Natural killer cell (primary cell): ENCODE measurements at regions not wholly inside any gene's neighbourhood (a gene's known extent, or its start where the extent isn't known, plus 50 kb on each side); places are given as distances from the start of the nearest gene placed in this dataset.

Source experiments
- ATAC-seq, 3 donors: fragments of 150-1000 bp in 2 of 3; fragments of 200-7000 bp in 1 of 3; cut with Tn5 transposase; 1 replicate in 1 of 3; 2 replicates in 2 of 3; pipeline ENCODE4 v1.10.0; 2021; ENCODE audit warnings: mild to moderate bottlenecking in 2 of 3, moderate library complexity in 2 of 3
- DNase-seq, 2 donors: peaks; one replicate each; pipeline versions ENCODE4 v3.0.0 to v3.0.0-alpha.2; 2013 to 2021; ENCODE audit warnings: mixed read lengths in 1 of 2
- H3K27ac ChIP-seq: one replicate; pipeline ENCODE4 v1.5.1; 2013; ENCODE audit warnings: mild to moderate bottlenecking, low read length
- H3K27me3 ChIP-seq: one replicate; pipeline ENCODE4 v1.6.1; 2013; ENCODE audit warnings: low read length; ENCODE audit not compliant: control insufficient read depth, insufficient read depth
- H3K36me3 ChIP-seq: one replicate; pipeline ENCODE4 v1.6.1; 2013; ENCODE audit warnings: low read length; ENCODE audit not compliant: control insufficient read depth, insufficient read depth
- H3K4me1 ChIP-seq: one replicate; pipeline ENCODE4 v1.6.1; 2013; ENCODE audit warnings: low read length; ENCODE audit not compliant: control insufficient read depth, insufficient read depth
- H3K4me3 ChIP-seq: one replicate; pipeline ENCODE4 v1.5.1; 2013; ENCODE audit warnings: low read length
- H3K9me3 ChIP-seq: one replicate; pipeline ENCODE4 v1.6.1; 2013; ENCODE audit warnings: low read length; ENCODE audit not compliant: control insufficient read depth, insufficient read depth
- H3K27ac Mint-ChIP-seq, 2 donors: one replicate each; pipeline ENCODE4 v1.8.0; 2022; ENCODE audit warnings: mild to moderate bottlenecking in 2 of 2, mixed read lengths in 2 of 2, moderate library complexity in 1 of 2
- H3K27me3 Mint-ChIP-seq, 2 donors: one replicate each; pipeline ENCODE4 v1.8.0; 2022; ENCODE audit warnings: low read depth in 2 of 2, mixed read lengths in 2 of 2
- H3K36me3 Mint-ChIP-seq: one replicate; pipeline ENCODE4 v1.8.0; 2022; ENCODE audit warnings: mixed read lengths
- H3K4me1 Mint-ChIP-seq, 2 donors: one replicate each; pipeline ENCODE4 v1.8.0; 2022; ENCODE audit warnings: mixed read lengths in 2 of 2
- H3K4me3 Mint-ChIP-seq: one replicate; pipeline ENCODE4 v1.8.0; 2022; ENCODE audit warnings: mild to moderate bottlenecking, moderate library complexity, mixed read lengths
- H3K9me3 Mint-ChIP-seq, 2 donors: one replicate each; pipeline ENCODE4 v1.8.0; 2022; ENCODE audit warnings: mixed read lengths in 2 of 2
- CTCF ChIP-seq: fragments of 200-600 bp; IDR thresholded peaks from one replicate; pipeline ENCODE4 v1.8.0; 2022; ENCODE audit warnings: antibody characterized with exemption
- WGBS: methylation state at CpG from one replicate; pipeline ENCODE4 v1.1.7; 2013; ENCODE audit warnings: missing lambda C conversion rate; ENCODE audit not compliant: insufficient coverage; 5-methylcytosine and 5-hydroxymethylcytosine counted together
- intact Hi-C: fragments of 100-400 bp; cut with micrococcal nuclease; formaldehyde crosslinking; loops from one replicate; pipeline ENCODE4 v1.14.2; 2022

GRCh38 chr2:74747411-74748080, 86.4 kb upstream of the HK2 start:
- Mint-ChIP-seq H3K27ac (no peak overlapping the region), H3K27me3 (peaks cover 8 to 16% of the 10 kb centered on the region in 2 donors), H3K36me3 (no peaks in the 10 kb centered on the region), H3K9me3 (no peaks in the 10 kb centered on the region), H3K4me3 (no peak overlapping the region), H3K4me1 (no peaks in the 10 kb centered on the region)
- no peak for TF ChIP-seq CTCF
- H3K9me3 ChIP-seq = no peaks in the 10 kb centered on the region
- no peaks in the 10 kb centered on the region for H3K4me1 ChIP-seq
- H3K36me3 ChIP-seq = no peaks in the 10 kb centered on the region
- 75% methylated on average over 7 of the region's 7 CpGs for WGBS
- H3K27ac ChIP-seq = no peak overlapping the region
- H3K27me3 ChIP-seq = no peaks in the 10 kb centered on the region
- intact Hi-C loops = no loop called here
- DNase-seq (no peak), ATAC-seq (no peak)
- no peak overlapping the region for H3K4me3 ChIP-seq

GRCh38 chr2:74748665-74749064, 85.3 kb upstream of the HK2 start:
- Mint-ChIP-seq H3K4me3 (no peak overlapping the region), H3K4me1 (no peaks in the 10 kb centered on the region), H3K36me3 (no peaks in the 10 kb centered on the region), H3K27me3 (peaks cover 8 to 16% of the 10 kb centered on the region in 2 donors), H3K9me3 (no peaks in the 10 kb centered on the region), H3K27ac (no peak overlapping the region)
- DNase-seq (no peak), ATAC-seq (no peak)
- no peaks in the 10 kb centered on the region for H3K27me3 ChIP-seq
- no peaks in the 10 kb centered on the region for H3K4me1 ChIP-seq
- TF ChIP-seq CTCF = no peak
- H3K9me3 ChIP-seq = no peaks in the 10 kb centered on the region
- intact Hi-C loops = no loop called here
- 92% methylated on average over 2 of the region's 3 CpGs for WGBS
- no peaks in the 10 kb centered on the region for H3K36me3 ChIP-seq
- H3K4me3 ChIP-seq = no peak overlapping the region
- no peak overlapping the region for H3K27ac ChIP-seq

- intact Hi-C loops = no loop called here
- no peaks in the 10 kb centered on the region for H3K9me3 ChIP-seq
- 76% methylated on average over 3 of the region's 3 CpGs for WGBS
- no peaks in the 10 kb centered on the region for H3K27me3 ChIP-seq
- H3K36me3 Mint-ChIP-seq = no peaks in the 10 kb centered on the region
- H3K27ac ChIP-seq = no peak overlapping the region
- H3K4me3 ChIP-seq = no peak overlapping the region
- peaks cover 8 to 16% of the 10 kb centered on the region in 2 donors for H3K27me3 Mint-ChIP-seq
- no peaks in the 10 kb centered on the region for H3K9me3 Mint-ChIP-seq
- no peak overlapping the region for H3K27ac Mint-ChIP-seq
- H3K4me3 Mint-ChIP-seq = no peak overlapping the region
- H3K36me3 ChIP-seq = no peaks in the 10 kb centered on the region
- H3K4me1 Mint-ChIP-seq = no peaks in the 10 kb centered on the region
- no peak for ATAC-seq
- no peak for DNase-seq
- no peak for TF ChIP-seq CTCF
- no peaks in the 10 kb centered on the region for H3K4me1 ChIP-seq
Observed at GRCh38 chr2:74749432-74749831, 84.5 kb upstream of the HK2 start.
